SK-N-SH treated with all-trans-retinoic acid at 6 μM for 48 hours (cell line): ENCODE measurements at regions not wholly inside any gene's neighbourhood (a gene's known extent, or its start where the extent isn't known, plus 50 kb on each side); places are given as distances from the start of the nearest gene placed in this dataset.

Source experiments
- ATAC-seq: fragments of 200-7000 bp; cut with Tn5 transposase; 3 replicates; pipeline ENCODE4 v1.9.1; 2020; ENCODE audit warnings: mild to moderate bottlenecking, moderate library complexity
- BACH2 ChIP-seq: fragments of 250-450 bp; sonication (Bioruptor Pico); IDR thresholded peaks from 2 replicates; pipeline ENCODE4 v1.9.0; 2021; ENCODE audit warnings: mild to moderate bottlenecking, borderline replicate concordance
- CREB5 ChIP-seq: fragments of 250-450 bp; sonication (Bioruptor Pico); IDR thresholded peaks from 2 replicates; pipeline ENCODE4 v1.5.1; 2020; ENCODE audit warnings: low read depth, mild to moderate bottlenecking, moderate library complexity
- CSDC2 ChIP-seq: fragments of 250-450 bp; sonication (Bioruptor Pico); IDR thresholded peaks from 2 replicates; pipeline ENCODE4 v1.5.0; 2020; ENCODE audit warnings: mild to moderate bottlenecking, moderate library complexity
- CSRNP3 ChIP-seq: fragments of 250-450 bp; sonication (Bioruptor Pico); IDR thresholded peaks from 2 replicates; pipeline ENCODE4 v1.5.1; 2021; ENCODE audit warnings: mild to moderate bottlenecking, moderate library complexity
- ESRRG ChIP-seq: fragments of 250-450 bp; sonication (Bioruptor Pico); IDR thresholded peaks from 2 replicates; pipeline ENCODE4 v1.6.1; 2021; ENCODE audit warnings: mild to moderate bottlenecking
- GLIS3 ChIP-seq: fragments of 250-450 bp; sonication (Bioruptor Pico); IDR thresholded peaks from 2 replicates; pipeline ENCODE4 v1.5.0; 2020; ENCODE audit warnings: mild to moderate bottlenecking, moderate library complexity
- ISL1 ChIP-seq: fragments of 250-450 bp; sonication (Bioruptor Pico); IDR thresholded peaks from 2 replicates; pipeline ENCODE4 v2.1.2; 2022; ENCODE audit warnings: mild to moderate bottlenecking, moderate library complexity
- OSR1 ChIP-seq: fragments of 250-450 bp; sonication (Bioruptor Pico); IDR thresholded peaks from 2 replicates; pipeline ENCODE4 v1.8.0; 2022; ENCODE audit warnings: moderate library complexity, mild to moderate bottlenecking, inconsistent platforms
- PPARA ChIP-seq: fragments of 250-450 bp; sonication (Bioruptor Pico); IDR thresholded peaks from 2 replicates; pipeline ENCODE4 v1.5.0; 2020; ENCODE audit warnings: mild to moderate bottlenecking, borderline replicate concordance
- RARB ChIP-seq: fragments of 250-450 bp; sonication (Bioruptor Pico); IDR thresholded peaks from 2 replicates; pipeline ENCODE4 v1.8.0; 2021; ENCODE audit warnings: mild to moderate bottlenecking, moderate library complexity
- SNAI2 ChIP-seq: fragments of 250-450 bp; sonication (Bioruptor Pico); IDR thresholded peaks from 2 replicates; pipeline ENCODE4 v1.5.0; 2020; ENCODE audit warnings: mild to moderate bottlenecking, moderate library complexity
- TCF4 ChIP-seq: fragments of 250-450 bp; sonication (Bioruptor Pico); IDR thresholded peaks from 2 replicates; pipeline ENCODE4 v1.8.0; 2021; ENCODE audit warnings: mild to moderate bottlenecking, moderate library complexity, borderline replicate concordance
- ZC3H10 ChIP-seq: fragments of 250-450 bp; sonication (Bioruptor Pico); IDR thresholded peaks from 2 replicates; pipeline ENCODE4 v1.5.1; 2021; ENCODE audit warnings: mild to moderate bottlenecking, moderate library complexity
- ZFP3 ChIP-seq: fragments of 250-450 bp; sonication (Bioruptor Pico); IDR thresholded peaks from 2 replicates; pipeline ENCODE4 v1.5.0; 2020; ENCODE audit warnings: mild to moderate bottlenecking, moderate library complexity
- ZFP30 ChIP-seq: fragments of 450-650 bp; formaldehyde crosslinking; IDR thresholded peaks from 2 replicates; pipeline ENCODE4 v1.5.0; 2022; ENCODE audit warnings: mild to moderate bottlenecking, moderate library complexity
- ZNF565 ChIP-seq: fragments of 450-650 bp; formaldehyde crosslinking; conservative IDR thresholded peaks from 2 replicates; pipeline ENCODE4 v1.5.0; 2020; ENCODE audit warnings: low read depth, mild to moderate bottlenecking, moderate library complexity
- ZNF70 ChIP-seq: fragments of 450-650 bp; formaldehyde crosslinking; IDR thresholded peaks from 2 replicates; pipeline ENCODE4 v1.5.0; 2020; ENCODE audit warnings: mild to moderate bottlenecking, moderate library complexity
- ZNF8 ChIP-seq: fragments of 450-650 bp; formaldehyde crosslinking; IDR thresholded peaks from 2 replicates; pipeline ENCODE4 v1.5.0; 2020; ENCODE audit warnings: mild to moderate bottlenecking, moderate library complexity
- TF ChIP-seq, protein P1 (sequence below): fragments of 250-450 bp; sonication (Bioruptor Pico); IDR thresholded peaks from 2 replicates; pipeline ENCODE4 v1.8.0; 2021; ENCODE audit warnings: low read depth, mild to moderate bottlenecking, moderate library complexity, borderline replicate concordance
- TF ChIP-seq, protein P2 (sequence below): fragments of 250-450 bp; sonication (Bioruptor Pico); IDR thresholded peaks from 2 replicates; pipeline ENCODE4 v1.8.0; 2020; ENCODE audit warnings: mild to moderate bottlenecking, moderate library complexity, borderline replicate concordance
- TF ChIP-seq, protein P3 (sequence below): fragments of 250-450 bp; sonication (Bioruptor Pico); IDR thresholded peaks from 2 replicates; pipeline ENCODE4 v1.5.0; 2020; ENCODE audit warnings: mild to moderate bottlenecking, moderate library complexity

DNA sequence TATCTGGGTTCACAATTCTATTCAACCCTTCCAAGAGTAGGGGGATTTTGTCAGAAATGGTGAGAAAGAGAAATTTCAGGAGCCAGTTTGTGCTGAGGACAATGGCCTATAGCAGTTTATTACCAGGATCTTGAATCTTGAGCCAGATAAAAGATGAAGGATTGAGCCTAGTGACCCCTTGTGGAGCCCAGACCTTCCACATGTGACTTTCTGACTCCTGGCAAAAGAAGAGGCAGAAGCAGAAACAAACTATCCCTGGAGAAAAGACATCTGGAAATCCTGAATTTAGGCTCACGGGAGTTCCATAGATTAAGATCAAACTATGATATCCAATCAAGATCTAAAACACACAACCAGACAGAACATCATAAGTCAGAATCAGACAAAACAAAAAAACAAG, 60.9 kb upstream of the CHRM2 start:
- TF ChIP-seq, protein P1, sequence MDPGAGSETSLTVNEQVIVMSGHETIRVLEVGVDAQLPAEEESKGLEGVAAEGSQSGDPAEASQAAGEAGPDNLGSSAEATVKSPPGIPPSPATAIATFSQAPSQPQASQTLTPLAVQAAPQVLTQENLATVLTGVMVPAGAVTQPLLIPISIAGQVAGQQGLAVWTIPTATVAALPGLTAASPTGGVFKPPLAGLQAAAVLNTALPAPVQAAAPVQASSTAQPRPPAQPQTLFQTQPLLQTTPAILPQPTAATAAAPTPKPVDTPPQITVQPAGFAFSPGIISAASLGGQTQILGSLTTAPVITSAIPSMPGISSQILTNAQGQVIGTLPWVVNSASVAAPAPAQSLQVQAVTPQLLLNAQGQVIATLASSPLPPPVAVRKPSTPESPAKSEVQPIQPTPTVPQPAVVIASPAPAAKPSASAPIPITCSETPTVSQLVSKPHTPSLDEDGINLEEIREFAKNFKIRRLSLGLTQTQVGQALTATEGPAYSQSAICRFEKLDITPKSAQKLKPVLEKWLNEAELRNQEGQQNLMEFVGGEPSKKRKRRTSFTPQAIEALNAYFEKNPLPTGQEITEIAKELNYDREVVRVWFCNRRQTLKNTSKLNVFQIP (CRISPR knock-in tag), result no peak
- TF ChIP-seq TCF4, result peak; percentile 40; the same call in 1 of the 2 replicates
- ATAC-seq, result no peak

DNA sequence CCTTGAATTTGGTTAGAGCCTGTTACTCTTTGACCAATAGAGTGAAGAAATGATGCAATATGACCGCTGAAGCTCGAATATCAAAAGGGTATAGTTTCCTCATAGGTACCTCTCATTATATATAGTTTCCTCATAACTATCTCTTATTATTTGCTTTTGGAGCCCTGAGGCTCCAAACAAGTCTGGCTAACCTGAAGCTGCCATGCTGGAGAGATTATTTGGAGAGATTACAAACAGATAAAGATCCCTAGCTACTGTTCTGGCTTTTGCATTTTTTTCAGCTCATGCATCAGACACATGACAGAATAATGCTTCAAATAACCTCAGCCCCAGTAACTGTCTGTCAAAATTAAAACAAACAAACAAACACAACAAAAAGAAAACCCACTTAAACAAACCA, 65.4 kb upstream of the CHRM2 start:
- ATAC-seq, result no peak
- TF ChIP-seq, protein P2, sequence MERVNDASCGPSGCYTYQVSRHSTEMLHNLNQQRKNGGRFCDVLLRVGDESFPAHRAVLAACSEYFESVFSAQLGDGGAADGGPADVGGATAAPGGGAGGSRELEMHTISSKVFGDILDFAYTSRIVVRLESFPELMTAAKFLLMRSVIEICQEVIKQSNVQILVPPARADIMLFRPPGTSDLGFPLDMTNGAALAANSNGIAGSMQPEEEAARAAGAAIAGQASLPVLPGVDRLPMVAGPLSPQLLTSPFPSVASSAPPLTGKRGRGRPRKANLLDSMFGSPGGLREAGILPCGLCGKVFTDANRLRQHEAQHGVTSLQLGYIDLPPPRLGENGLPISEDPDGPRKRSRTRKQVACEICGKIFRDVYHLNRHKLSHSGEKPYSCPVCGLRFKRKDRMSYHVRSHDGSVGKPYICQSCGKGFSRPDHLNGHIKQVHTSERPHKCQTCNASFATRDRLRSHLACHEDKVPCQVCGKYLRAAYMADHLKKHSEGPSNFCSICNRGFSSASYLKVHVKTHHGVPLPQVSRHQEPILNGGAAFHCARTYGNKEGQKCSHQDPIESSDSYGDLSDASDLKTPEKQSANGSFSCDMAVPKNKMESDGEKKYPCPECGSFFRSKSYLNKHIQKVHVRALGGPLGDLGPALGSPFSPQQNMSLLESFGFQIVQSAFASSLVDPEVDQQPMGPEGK, result no peak
- TF ChIP-seq RARB (CRISPR knock-in tag) (no peak), ZFP30 (no peak), ISL1 (CRISPR knock-in tag) (no peak), CSDC2 (CRISPR knock-in tag) (no peak), BACH2 (CRISPR knock-in tag) (no peak), CREB5 (no peak), TCF4 (no peak), ESRRG (CRISPR knock-in tag) (no peak), CSRNP3 (CRISPR knock-in tag) (no peak), ZNF8 (CRISPR knock-in tag) (no peak), ZNF70 (CRISPR knock-in tag) (no peak), OSR1 (CRISPR knock-in tag) (no peak), ZC3H10 (no peak)
- TF ChIP-seq, protein P3, sequence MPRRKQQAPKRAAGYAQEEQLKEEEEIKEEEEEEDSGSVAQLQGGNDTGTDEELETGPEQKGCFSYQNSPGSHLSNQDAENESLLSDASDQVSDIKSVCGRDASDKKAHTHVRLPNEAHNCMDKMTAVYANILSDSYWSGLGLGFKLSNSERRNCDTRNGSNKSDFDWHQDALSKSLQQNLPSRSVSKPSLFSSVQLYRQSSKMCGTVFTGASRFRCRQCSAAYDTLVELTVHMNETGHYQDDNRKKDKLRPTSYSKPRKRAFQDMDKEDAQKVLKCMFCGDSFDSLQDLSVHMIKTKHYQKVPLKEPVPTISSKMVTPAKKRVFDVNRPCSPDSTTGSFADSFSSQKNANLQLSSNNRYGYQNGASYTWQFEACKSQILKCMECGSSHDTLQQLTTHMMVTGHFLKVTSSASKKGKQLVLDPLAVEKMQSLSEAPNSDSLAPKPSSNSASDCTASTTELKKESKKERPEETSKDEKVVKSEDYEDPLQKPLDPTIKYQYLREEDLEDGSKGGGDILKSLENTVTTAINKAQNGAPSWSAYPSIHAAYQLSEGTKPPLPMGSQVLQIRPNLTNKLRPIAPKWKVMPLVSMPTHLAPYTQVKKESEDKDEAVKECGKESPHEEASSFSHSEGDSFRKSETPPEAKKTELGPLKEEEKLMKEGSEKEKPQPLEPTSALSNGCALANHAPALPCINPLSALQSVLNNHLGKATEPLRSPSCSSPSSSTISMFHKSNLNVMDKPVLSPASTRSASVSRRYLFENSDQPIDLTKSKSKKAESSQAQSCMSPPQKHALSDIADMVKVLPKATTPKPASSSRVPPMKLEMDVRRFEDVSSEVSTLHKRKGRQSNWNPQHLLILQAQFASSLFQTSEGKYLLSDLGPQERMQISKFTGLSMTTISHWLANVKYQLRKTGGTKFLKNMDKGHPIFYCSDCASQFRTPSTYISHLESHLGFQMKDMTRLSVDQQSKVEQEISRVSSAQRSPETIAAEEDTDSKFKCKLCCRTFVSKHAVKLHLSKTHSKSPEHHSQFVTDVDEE (CRISPR knock-in tag), result no peak
- TF ChIP-seq, protein P1 (CRISPR knock-in tag), result no peak
- TF ChIP-seq, all 23 proteins: peak for 0

- no peak for ATAC-seq
- TF ChIP-seq, protein P2, result no peak
- no peak for TF ChIP-seq ISL1 (CRISPR knock-in tag)
- no peak for TF ChIP-seq ZFP3
- TF ChIP-seq ZNF565 (CRISPR knock-in tag), result no peak
- TF ChIP-seq SNAI2 (CRISPR knock-in tag), result no peak
- TF ChIP-seq PPARA, result no peak
- TF ChIP-seq, protein P1 (CRISPR knock-in tag), result no peak
- TF ChIP-seq ZNF8 (CRISPR knock-in tag), result no peak
- TF ChIP-seq, protein P3 (CRISPR knock-in tag), result no peak
- TF ChIP-seq GLIS3 (CRISPR knock-in tag), result no peak
- no peak for TF ChIP-seq TCF4
- TF ChIP-seq BACH2 (CRISPR knock-in tag), result no peak
Observed at GRCh38 chr7:136783934-136784333, 84.5 kb upstream of the CHRM2 start.
